ENCODE measurements at regions not wholly inside any gene's neighbourhood (a gene's known extent, or its start where the extent isn't known, plus 50 kb on each side); places are given as distances from the start of the nearest gene placed in this dataset.

GRCh38 chr2:71736091-71736861 lies 282.9 kb downstream of the DYSF start:
- Mint-ChIP-seq H3K36me3 (ENCODE audit: insufficient read depth, unreplicated experiment) (peaks cover 4% of the 10 kb centered on the region), H3K27me3 (ENCODE audit: unreplicated experiment) (peaks cover 81% of the 10 kb centered on the region), H3K4me1 (ENCODE audit: low read depth, unreplicated experiment) (no peaks in the 10 kb centered on the region), H3K9me3 (ENCODE audit: low read depth, unreplicated experiment) (peaks cover 2% of the 10 kb centered on the region), H3K4me3 (ENCODE audit: low read depth, unreplicated experiment) (no peak overlapping the region), H3K27ac (ENCODE audit: unreplicated experiment) (no peak overlapping the region)
- intact Hi-C loops (cut with micrococcal nuclease; ENCODE audit: unreplicated experiment): no loop called here
- no peak for TF ChIP-seq CTCF (IDR thresholded peaks at IDR 0.05; ENCODE audit: unreplicated experiment)
- BruUV-seq (replicated peaks): no TSS peak
- no peak for DNase-seq
- CTCF ChIA-PET: no interaction called here

All from Calu3 (cell line).